HepG2 (cell line): ENCODE measurements at regions not wholly inside any gene's neighbourhood (a gene's known extent, or its start where the extent isn't known, plus 50 kb on each side); places are given as distances from the start of the nearest gene placed in this dataset.

Source experiments
- EZH2 ChIP-seq: conservative IDR thresholded peaks from 2 replicates; pipeline ENCODE4 v1.6.1; 2012; ENCODE audit warnings: mild to moderate bottlenecking, low read depth, low read length, moderate library complexity
- FOXP1 ChIP-seq, 2 experiments: fragments of 450-650 bp in 1 of 2; IDR thresholded peaks; 2 replicates each; pipeline ENCODE4 v1.6.1; 2017 to 2018; ENCODE audit warnings: antibody characterized with exemption in 1 of 2
- GATAD2A ChIP-seq: IDR thresholded peaks from 2 replicates; pipeline ENCODE4 v1.6.1; 2016
- KLF6 ChIP-seq: IDR thresholded peaks from 2 replicates; pipeline ENCODE4 v1.8.0; 2016; ENCODE audit warnings: missing biosample characterization, missing genetic modification reagents
- POLR2A ChIP-seq, 2 experiments: IDR thresholded peaks; 2 replicates each; pipeline ENCODE4 v1.6.1; 2011; ENCODE audit warnings: low read depth in 2 of 2, low read length in 2 of 2, mild to moderate bottlenecking in 1 of 2, moderate library complexity in 1 of 2; ENCODE audit not compliant: insufficient read depth in 1 of 2
- SALL2 ChIP-seq: sonication (generic); formaldehyde crosslinking; IDR thresholded peaks from 2 replicates; pipeline ENCODE4 v1.8.1; 2023; ENCODE audit warnings: mild to moderate bottlenecking, missing genetic modification reagents, inconsistent platforms
- TBL1XR1 ChIP-seq: fragments of 150-350 bp; IDR thresholded peaks from 2 replicates; pipeline ENCODE4 v1.6.1; 2014; ENCODE audit warnings: borderline replicate concordance, low read length; ENCODE audit not compliant: partially characterized antibody
- ZNF224 ChIP-seq: sonication (generic); formaldehyde crosslinking; IDR thresholded peaks from 2 replicates; pipeline ENCODE4 v1.5.0; 2020; ENCODE audit warnings: mild to moderate bottlenecking, missing genetic modification reagents
- ZNF720 ChIP-seq: sonication (generic); formaldehyde crosslinking; IDR thresholded peaks from 2 replicates; pipeline ENCODE4 v1.4.0; 2020; ENCODE audit warnings: missing genetic modification reagents
- TF ChIP-seq, protein P1 (sequence below): IDR thresholded peaks from 2 replicates; pipeline ENCODE4 v1.6.1; 2016

- TF ChIP-seq, protein P1, sequence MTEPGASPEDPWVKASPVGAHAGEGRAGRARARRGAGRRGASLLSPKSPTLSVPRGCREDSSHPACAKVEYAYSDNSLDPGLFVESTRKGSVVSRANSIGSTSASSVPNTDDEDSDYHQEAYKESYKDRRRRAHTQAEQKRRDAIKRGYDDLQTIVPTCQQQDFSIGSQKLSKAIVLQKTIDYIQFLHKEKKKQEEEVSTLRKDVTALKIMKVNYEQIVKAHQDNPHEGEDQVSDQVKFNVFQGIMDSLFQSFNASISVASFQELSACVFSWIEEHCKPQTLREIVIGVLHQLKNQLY (CRISPR knock-in tag), result no peak
- no peak for TF ChIP-seq GATAD2A (CRISPR knock-in tag)
- no peak for TF ChIP-seq POLR2A (IDR thresholded peaks at IDR 0.05; ENCODE audit: insufficient read depth in 1 of 2, low read depth in 2 of 2, low read length in 2 of 2)
- TF ChIP-seq KLF6 (CRISPR knock-in tag), result no peak
- TF ChIP-seq SALL2 (CRISPR knock-in tag), result no peak
- TF ChIP-seq ZNF224 (CRISPR knock-in tag), result no peak
- no peak for TF ChIP-seq ZNF720 (CRISPR knock-in tag)
- TF ChIP-seq TBL1XR1, result no peak
- no peak for TF ChIP-seq EZH2
- no peak for TF ChIP-seq FOXP1 (IDR thresholded peaks at IDR 0.05)
- no peak for TF ChIP-seq FOXP1 (CRISPR knock-in tag; IDR thresholded peaks at IDR 0.05)
These were observed 238.9 kb downstream of the PRL start for GRCh38 chr6:22057962-22058361.
